OCI-LY1 (cell line): ENCODE measurements at regions not wholly inside any gene's neighbourhood (a gene's known extent, or its start where the extent isn't known, plus 50 kb on each side); places are given as distances from the start of the nearest gene placed in this dataset.

Experiments used
- EZH2 ChIP-seq: fragments of 200-600 bp; sonication (generic), shearing (Covaris generic); IDR thresholded peaks from 2 replicates; pipeline ENCODE4 v1.8.0; 2017; ENCODE audit warnings: borderline replicate concordance, mixed run types, mild to moderate bottlenecking, antibody characterized with exemption, low read length, moderate library complexity, mixed read lengths
- TF ChIP-seq, protein P1 (sequence below): fragments of 200-600 bp; sonication (generic), shearing (Covaris generic); IDR thresholded peaks from 2 replicates; pipeline ENCODE4 v1.5.1; 2017; ENCODE audit warnings: mild to moderate bottlenecking, antibody characterized with exemption, low read length, moderate library complexity, mixed read lengths

DNA sequence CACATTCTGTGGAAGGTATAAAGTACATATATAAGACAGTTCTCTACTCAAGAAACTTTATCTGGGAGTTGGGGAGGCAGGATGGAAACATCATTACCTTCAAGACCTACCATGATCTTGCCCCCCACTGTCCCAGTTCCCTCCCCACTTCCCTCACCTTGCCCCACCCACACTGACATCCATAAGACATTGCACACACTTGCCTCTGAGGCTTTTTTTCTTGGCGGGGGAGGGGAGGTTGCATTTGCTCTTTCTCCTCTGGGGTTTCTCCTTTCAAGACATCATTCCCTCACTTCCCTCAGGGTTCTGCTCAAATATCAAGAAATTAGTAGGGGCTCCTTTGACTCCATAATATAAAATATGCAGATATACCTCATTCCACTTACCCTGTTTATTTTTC lies 276.0 kb downstream of the ARL4A start:
- TF ChIP-seq, protein P1, sequence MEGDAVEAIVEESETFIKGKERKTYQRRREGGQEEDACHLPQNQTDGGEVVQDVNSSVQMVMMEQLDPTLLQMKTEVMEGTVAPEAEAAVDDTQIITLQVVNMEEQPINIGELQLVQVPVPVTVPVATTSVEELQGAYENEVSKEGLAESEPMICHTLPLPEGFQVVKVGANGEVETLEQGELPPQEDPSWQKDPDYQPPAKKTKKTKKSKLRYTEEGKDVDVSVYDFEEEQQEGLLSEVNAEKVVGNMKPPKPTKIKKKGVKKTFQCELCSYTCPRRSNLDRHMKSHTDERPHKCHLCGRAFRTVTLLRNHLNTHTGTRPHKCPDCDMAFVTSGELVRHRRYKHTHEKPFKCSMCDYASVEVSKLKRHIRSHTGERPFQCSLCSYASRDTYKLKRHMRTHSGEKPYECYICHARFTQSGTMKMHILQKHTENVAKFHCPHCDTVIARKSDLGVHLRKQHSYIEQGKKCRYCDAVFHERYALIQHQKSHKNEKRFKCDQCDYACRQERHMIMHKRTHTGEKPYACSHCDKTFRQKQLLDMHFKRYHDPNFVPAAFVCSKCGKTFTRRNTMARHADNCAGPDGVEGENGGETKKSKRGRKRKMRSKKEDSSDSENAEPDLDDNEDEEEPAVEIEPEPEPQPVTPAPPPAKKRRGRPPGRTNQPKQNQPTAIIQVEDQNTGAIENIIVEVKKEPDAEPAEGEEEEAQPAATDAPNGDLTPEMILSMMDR = no peak
- TF ChIP-seq EZH2 = no peak
